WTC11 (cell line): ENCODE measurements at regions not wholly inside any gene's neighbourhood (a gene's known extent, or its start where the extent isn't known, plus 50 kb on each side); places are given as distances from the start of the nearest gene placed in this dataset.

Experiments used
- ATAC-seq: fragments of 200-7000 bp; cut with Tn5 transposase; 2 replicates; pipeline ENCODE4 v1.10.0; 2021; ENCODE audit warnings: mild to moderate bottlenecking, moderate library complexity
- CTCF ChIA-PET: fragments of 300-600 bp; sonication (Branson Sonifier 250); formaldehyde crosslinking; loops from one replicate; lab custom pipeline; 2021; ENCODE audit warnings: antibody characterized with exemption; lab: Charles Lee
- POLR2A ChIA-PET: fragments of 350-600 bp; sonication (Branson Sonifier 250); formaldehyde crosslinking; loops from one replicate; lab custom pipeline; 2021; ENCODE audit warnings: antibody characterized with exemption; lab: Charles Lee
- DNase-seq: peaks from one replicate; pipeline ENCODE4 v3.0.0; 2021; ENCODE audit warnings: low spot score
- H3K27ac Mint-ChIP-seq: 2 replicates; pipeline ENCODE4 v1.8.0; 2021; ENCODE audit warnings: mixed read lengths
- H3K27me3 Mint-ChIP-seq: 2 replicates; pipeline ENCODE4 v1.8.0; 2021; ENCODE audit warnings: low read depth, mild to moderate bottlenecking, moderate library complexity, mixed read lengths
- H3K36me3 Mint-ChIP-seq: 2 replicates; pipeline ENCODE4 v1.8.0; 2021; ENCODE audit warnings: mixed read lengths
- H3K4me1 Mint-ChIP-seq: 2 replicates; pipeline ENCODE4 v1.8.0; 2022; ENCODE audit warnings: mixed read lengths
- H3K4me3 Mint-ChIP-seq: 2 replicates; pipeline ENCODE4 v1.8.0; 2021; ENCODE audit warnings: mild to moderate bottlenecking, moderate library complexity, mixed read lengths
- H3K9me3 Mint-ChIP-seq: 2 replicates; pipeline ENCODE4 v1.8.0; 2021; ENCODE audit warnings: mixed read lengths
- CREB1 ChIP-seq: sonication (generic); formaldehyde crosslinking; IDR thresholded peaks from 2 replicates; pipeline ENCODE4 v1.8.0; 2023; ENCODE audit warnings: mild to moderate bottlenecking, missing genetic modification reagents
- GRHL2 ChIP-seq: fragments of 250-450 bp; sonication (Bioruptor Pico); IDR thresholded peaks from 2 replicates; pipeline ENCODE4 v1.8.0; 2022; ENCODE audit warnings: mild to moderate bottlenecking, moderate library complexity; ENCODE audit not compliant: insufficient replicate concordance, severe bottlenecking
- NFATC4 ChIP-seq: fragments of 250-450 bp; sonication (Bioruptor Pico); IDR thresholded peaks from 2 replicates; pipeline ENCODE4 v1.9.0; 2021; ENCODE audit warnings: mild to moderate bottlenecking
- NR1H2 ChIP-seq: sonication (generic); formaldehyde crosslinking; IDR thresholded peaks from 2 replicates; pipeline ENCODE4 v1.9.0; 2021; ENCODE audit warnings: mild to moderate bottlenecking, moderate library complexity, missing genetic modification reagents
- NR2C2 ChIP-seq: sonication (generic); formaldehyde crosslinking; IDR thresholded peaks from 2 replicates; pipeline ENCODE4 v1.8.0; 2022; ENCODE audit warnings: mild to moderate bottlenecking, missing genetic modification reagents
- NR3C1 ChIP-seq: sonication (generic); formaldehyde crosslinking; conservative IDR thresholded peaks from 2 replicates; pipeline ENCODE4 v1.8.1; 2023; ENCODE audit warnings: low read depth, mild to moderate bottlenecking, missing genetic modification reagents
- PRRX2 ChIP-seq: fragments of 250-450 bp; sonication (Bioruptor Pico); IDR thresholded peaks from 2 replicates; pipeline ENCODE4 v1.8.0; 2021; ENCODE audit warnings: mild to moderate bottlenecking
- SOX15 ChIP-seq: fragments of 250-450 bp; sonication (Bioruptor Pico); IDR thresholded peaks from 2 replicates; pipeline ENCODE4 v1.9.0; 2021; ENCODE audit warnings: mild to moderate bottlenecking
- TEAD1 ChIP-seq: sonication (generic); formaldehyde crosslinking; IDR thresholded peaks from 2 replicates; pipeline ENCODE4 v1.8.0; 2022; ENCODE audit warnings: mild to moderate bottlenecking, missing genetic modification reagents
- TP53 ChIP-seq: sonication (generic); formaldehyde crosslinking; IDR thresholded peaks from 2 replicates; pipeline ENCODE4 v1.8.1; 2023; ENCODE audit warnings: mild to moderate bottlenecking, missing genetic modification reagents
- ZNF317 ChIP-seq: sonication (generic); formaldehyde crosslinking; IDR thresholded peaks from 2 replicates; pipeline ENCODE4 v1.8.1; 2023; ENCODE audit warnings: low read depth, mild to moderate bottlenecking, moderate library complexity, missing genetic modification reagents, borderline replicate concordance
- ZNF416 ChIP-seq: fragments of 250-450 bp; sonication (Bioruptor Pico); IDR thresholded peaks from 2 replicates; pipeline ENCODE4 v1.9.0; 2021; ENCODE audit warnings: mild to moderate bottlenecking, inconsistent platforms
- TF ChIP-seq, protein P1 (sequence below): sonication (generic); formaldehyde crosslinking; IDR thresholded peaks from 2 replicates; pipeline ENCODE4 v1.8.1; 2022; ENCODE audit warnings: missing genetic modification reagents, borderline replicate concordance
- TF ChIP-seq, protein P2 (sequence below): sonication (generic); formaldehyde crosslinking; IDR thresholded peaks from 2 replicates; pipeline ENCODE4 v1.8.0; 2022; ENCODE audit warnings: mild to moderate bottlenecking, missing genetic modification reagents
- TF ChIP-seq, protein P3 (sequence below): sonication (generic); formaldehyde crosslinking; IDR thresholded peaks from 2 replicates; pipeline ENCODE4 v1.8.0; 2023; ENCODE audit warnings: missing genetic modification reagents
- TF ChIP-seq, protein P4 (sequence below): fragments of 250-450 bp; sonication (Bioruptor Pico); IDR thresholded peaks from 2 replicates; pipeline ENCODE4 v1.9.0; 2021; ENCODE audit warnings: mild to moderate bottlenecking
- TF ChIP-seq, protein P5 (sequence below): sonication (generic); formaldehyde crosslinking; IDR thresholded peaks from 2 replicates; pipeline ENCODE4 v1.8.1; 2022; ENCODE audit warnings: low read depth, mild to moderate bottlenecking, moderate library complexity, missing genetic modification reagents, borderline replicate concordance
- TF ChIP-seq, protein P6 (sequence below): fragments of 250-450 bp; sonication (Bioruptor Pico); IDR thresholded peaks from 2 replicates; pipeline ENCODE4 v1.8.0; 2021; ENCODE audit warnings: mild to moderate bottlenecking

DNA sequence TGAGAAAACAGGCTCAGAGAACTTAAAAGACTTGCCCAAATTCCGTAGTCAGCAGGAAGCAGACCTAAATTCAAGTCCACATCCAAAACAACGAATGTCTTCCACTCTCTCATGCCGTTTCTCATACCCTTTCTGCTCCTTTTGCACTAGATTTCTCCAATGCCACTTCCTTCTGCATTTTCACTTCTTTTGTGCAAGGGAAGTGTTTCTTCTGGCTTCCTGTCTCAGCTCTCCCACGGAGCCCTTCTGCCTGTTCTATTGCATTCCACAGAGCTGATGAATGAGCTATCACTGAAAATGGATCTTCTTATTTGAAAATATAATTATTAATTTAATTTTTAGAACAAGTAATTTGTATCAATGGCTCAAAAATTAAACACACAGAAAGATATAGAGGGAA is 56.1 kb upstream of the STK24 start:
- CTCF ChIA-PET: interaction anchor here (1.3 to 2.1 kb wide), 3 partner anchors 20 to 188 kb away, joined by 4 to 6 read pairs (median 5); no protein-coding TSS in a partner anchor
- Mint-ChIP-seq H3K4me1 (peaks cover 4% of the 10 kb centered on the region; the same call in 1 of the 2 replicates), H3K4me3 (no peak overlapping the region), H3K9me3 (no peaks in the 10 kb centered on the region), H3K27me3 (no peaks in the 10 kb centered on the region), H3K27ac (no peak overlapping the region), H3K36me3 (no peaks in the 10 kb centered on the region)
- DNase-seq (no peak), ATAC-seq (no peak)
- POLR2A ChIA-PET: no interaction called here
- no peak for TF ChIP-seq ZNF416 (CRISPR knock-in tag)
- no peak for TF ChIP-seq NR2C2
- TF ChIP-seq, protein P1, sequence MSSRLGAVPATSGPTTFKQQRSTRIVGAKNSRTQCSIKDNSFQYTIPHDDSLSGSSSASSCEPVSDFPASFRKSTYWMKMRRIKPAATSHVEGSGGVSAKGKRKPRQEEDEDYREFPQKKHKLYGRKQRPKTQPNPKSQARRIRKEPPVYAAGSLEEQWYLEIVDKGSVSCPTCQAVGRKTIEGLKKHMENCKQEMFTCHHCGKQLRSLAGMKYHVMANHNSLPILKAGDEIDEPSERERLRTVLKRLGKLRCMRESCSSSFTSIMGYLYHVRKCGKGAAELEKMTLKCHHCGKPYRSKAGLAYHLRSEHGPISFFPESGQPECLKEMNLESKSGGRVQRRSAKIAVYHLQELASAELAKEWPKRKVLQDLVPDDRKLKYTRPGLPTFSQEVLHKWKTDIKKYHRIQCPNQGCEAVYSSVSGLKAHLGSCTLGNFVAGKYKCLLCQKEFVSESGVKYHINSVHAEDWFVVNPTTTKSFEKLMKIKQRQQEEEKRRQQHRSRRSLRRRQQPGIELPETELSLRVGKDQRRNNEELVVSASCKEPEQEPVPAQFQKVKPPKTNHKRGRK (CRISPR knock-in tag): no peak
- no peak for TF ChIP-seq ZNF317
- TF ChIP-seq, protein P2, sequence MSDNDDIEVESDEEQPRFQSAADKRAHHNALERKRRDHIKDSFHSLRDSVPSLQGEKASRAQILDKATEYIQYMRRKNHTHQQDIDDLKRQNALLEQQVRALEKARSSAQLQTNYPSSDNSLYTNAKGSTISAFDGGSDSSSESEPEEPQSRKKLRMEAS: no peak
- no peak for TF ChIP-seq PRRX2
- no peak for TF ChIP-seq SOX15 (CRISPR knock-in tag)

DNA sequence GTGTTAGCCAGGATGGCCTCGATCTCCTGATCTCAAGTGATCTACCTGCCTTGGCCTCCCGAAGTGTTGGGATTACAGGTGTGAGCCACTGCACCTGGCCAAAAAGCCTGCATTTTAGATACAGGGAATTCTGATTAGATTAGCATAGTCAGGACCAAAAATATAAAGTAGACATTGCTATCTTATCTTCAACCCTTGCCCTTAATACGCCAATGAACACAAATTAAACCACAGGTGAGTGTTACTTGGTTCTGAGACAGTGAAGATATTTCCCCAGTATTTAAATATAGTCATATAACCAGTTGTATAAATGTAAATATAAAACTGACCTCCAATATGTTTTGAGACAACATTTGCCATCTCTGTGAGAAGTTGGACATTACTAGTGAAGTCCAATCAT is 52.1 kb upstream of the STK24 start:
- POLR2A ChIA-PET: no interaction called here
- CTCF ChIA-PET: no interaction called here
- no peaks in the 10 kb centered on the region for H3K27me3 Mint-ChIP-seq
- TF ChIP-seq, protein P3, sequence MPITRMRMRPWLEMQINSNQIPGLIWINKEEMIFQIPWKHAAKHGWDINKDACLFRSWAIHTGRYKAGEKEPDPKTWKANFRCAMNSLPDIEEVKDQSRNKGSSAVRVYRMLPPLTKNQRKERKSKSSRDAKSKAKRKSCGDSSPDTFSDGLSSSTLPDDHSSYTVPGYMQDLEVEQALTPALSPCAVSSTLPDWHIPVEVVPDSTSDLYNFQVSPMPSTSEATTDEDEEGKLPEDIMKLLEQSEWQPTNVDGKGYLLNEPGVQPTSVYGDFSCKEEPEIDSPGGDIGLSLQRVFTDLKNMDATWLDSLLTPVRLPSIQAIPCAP: no peak
- no peak for TF ChIP-seq TEAD1 (CRISPR knock-in tag)
- no peak for TF ChIP-seq TP53
- no peak for TF ChIP-seq CREB1 (CRISPR knock-in tag)
- TF ChIP-seq NR1H2 (CRISPR knock-in tag): no peak
- no peak for TF ChIP-seq NFATC4 (CRISPR knock-in tag)
- TF ChIP-seq, protein P4, sequence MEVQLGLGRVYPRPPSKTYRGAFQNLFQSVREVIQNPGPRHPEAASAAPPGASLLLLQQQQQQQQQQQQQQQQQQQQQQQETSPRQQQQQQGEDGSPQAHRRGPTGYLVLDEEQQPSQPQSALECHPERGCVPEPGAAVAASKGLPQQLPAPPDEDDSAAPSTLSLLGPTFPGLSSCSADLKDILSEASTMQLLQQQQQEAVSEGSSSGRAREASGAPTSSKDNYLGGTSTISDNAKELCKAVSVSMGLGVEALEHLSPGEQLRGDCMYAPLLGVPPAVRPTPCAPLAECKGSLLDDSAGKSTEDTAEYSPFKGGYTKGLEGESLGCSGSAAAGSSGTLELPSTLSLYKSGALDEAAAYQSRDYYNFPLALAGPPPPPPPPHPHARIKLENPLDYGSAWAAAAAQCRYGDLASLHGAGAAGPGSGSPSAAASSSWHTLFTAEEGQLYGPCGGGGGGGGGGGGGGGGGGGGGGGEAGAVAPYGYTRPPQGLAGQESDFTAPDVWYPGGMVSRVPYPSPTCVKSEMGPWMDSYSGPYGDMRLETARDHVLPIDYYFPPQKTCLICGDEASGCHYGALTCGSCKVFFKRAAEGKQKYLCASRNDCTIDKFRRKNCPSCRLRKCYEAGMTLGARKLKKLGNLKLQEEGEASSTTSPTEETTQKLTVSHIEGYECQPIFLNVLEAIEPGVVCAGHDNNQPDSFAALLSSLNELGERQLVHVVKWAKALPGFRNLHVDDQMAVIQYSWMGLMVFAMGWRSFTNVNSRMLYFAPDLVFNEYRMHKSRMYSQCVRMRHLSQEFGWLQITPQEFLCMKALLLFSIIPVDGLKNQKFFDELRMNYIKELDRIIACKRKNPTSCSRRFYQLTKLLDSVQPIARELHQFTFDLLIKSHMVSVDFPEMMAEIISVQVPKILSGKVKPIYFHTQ (CRISPR knock-in tag): no peak
- no peak for TF ChIP-seq GRHL2 (CRISPR knock-in tag)
- TF ChIP-seq NR3C1: no peak
- TF ChIP-seq, protein P5, sequence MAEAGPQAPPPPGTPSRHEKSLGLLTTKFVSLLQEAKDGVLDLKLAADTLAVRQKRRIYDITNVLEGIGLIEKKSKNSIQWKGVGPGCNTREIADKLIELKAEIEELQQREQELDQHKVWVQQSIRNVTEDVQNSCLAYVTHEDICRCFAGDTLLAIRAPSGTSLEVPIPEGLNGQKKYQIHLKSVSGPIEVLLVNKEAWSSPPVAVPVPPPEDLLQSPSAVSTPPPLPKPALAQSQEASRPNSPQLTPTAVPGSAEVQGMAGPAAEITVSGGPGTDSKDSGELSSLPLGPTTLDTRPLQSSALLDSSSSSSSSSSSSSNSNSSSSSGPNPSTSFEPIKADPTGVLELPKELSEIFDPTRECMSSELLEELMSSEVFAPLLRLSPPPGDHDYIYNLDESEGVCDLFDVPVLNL (CRISPR knock-in tag): no peak
- TF ChIP-seq, protein P6, sequence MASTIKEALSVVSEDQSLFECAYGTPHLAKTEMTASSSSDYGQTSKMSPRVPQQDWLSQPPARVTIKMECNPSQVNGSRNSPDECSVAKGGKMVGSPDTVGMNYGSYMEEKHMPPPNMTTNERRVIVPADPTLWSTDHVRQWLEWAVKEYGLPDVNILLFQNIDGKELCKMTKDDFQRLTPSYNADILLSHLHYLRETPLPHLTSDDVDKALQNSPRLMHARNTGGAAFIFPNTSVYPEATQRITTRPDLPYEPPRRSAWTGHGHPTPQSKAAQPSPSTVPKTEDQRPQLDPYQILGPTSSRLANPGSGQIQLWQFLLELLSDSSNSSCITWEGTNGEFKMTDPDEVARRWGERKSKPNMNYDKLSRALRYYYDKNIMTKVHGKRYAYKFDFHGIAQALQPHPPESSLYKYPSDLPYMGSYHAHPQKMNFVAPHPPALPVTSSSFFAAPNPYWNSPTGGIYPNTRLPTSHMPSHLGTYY (CRISPR knock-in tag): no peak
- no peak for TF ChIP-seq ZNF317
- ATAC-seq: no peak
- peaks cover 4% of the 10 kb centered on the region; the same call in 1 of the 2 replicates for H3K4me1 Mint-ChIP-seq
- no peak overlapping the region for H3K27ac Mint-ChIP-seq
- H3K4me3 Mint-ChIP-seq: no peak overlapping the region
- DNase-seq: no peak
- no peaks in the 10 kb centered on the region for H3K9me3 Mint-ChIP-seq
- no peaks in the 10 kb centered on the region for H3K36me3 Mint-ChIP-seq
